AG04449 (cell line): ENCODE measurements at regions not wholly inside any gene's neighbourhood (a gene's known extent, or its start where the extent isn't known, plus 50 kb on each side); places are given as distances from the start of the nearest gene placed in this dataset.

Source experiments
- CTCF ChIA-PET: fragments of 350-600 bp; formaldehyde crosslinking; extraction: SDS; loops from one replicate; lab custom pipeline; 2021; ENCODE audit warnings: antibody characterized with exemption; lab: Yijun Ruan, JAX
- POLR2A ChIA-PET: fragments of 400-600, 350-600 bp; formaldehyde crosslinking; extraction: SDS; loops from one replicate; lab custom pipeline; 2020; ENCODE audit warnings: antibody characterized with exemption, inconsistent platforms; lab: Yijun Ruan, JAX
- DNase-seq: peaks from one replicate; pipeline ENCODE4 v3.0.0-alpha.2; 2010; ENCODE audit warnings: low read depth, low spot score
- H3K4me3 ChIP-seq: 2 replicates; pipeline ENCODE4 v1.5.1; 2011; ENCODE audit warnings: low read depth, mild to moderate bottlenecking, control low read depth, low read length
- CTCF ChIP-seq: IDR thresholded peaks from one replicate; pipeline ENCODE4 v1.5.1; 2011; ENCODE audit warnings: mild to moderate bottlenecking, moderate library complexity, low read length, control low read depth, inconsistent platforms; ENCODE audit not compliant: insufficient read depth; ENCODE audit errors: missing control alignments

- CTCF ChIA-PET: no interaction called here
- POLR2A ChIA-PET: no interaction called here
- H3K4me3 ChIP-seq: no peak overlapping the region
- DNase-seq: no peak
- no peak for TF ChIP-seq CTCF
These were observed 977.8 kb downstream of the TBC1D22A start for GRCh38 chr22:47740109-47740805.

- CTCF ChIA-PET: no interaction called here
- POLR2A ChIA-PET: no interaction called here
- no peak for TF ChIP-seq CTCF
- H3K4me3 ChIP-seq: no peak overlapping the region
- no peak for DNase-seq
These were observed 977.0 kb downstream of the TBC1D22A start for GRCh38 chr22:47739291-47740015.

- POLR2A ChIA-PET: no interaction called here
- CTCF ChIA-PET: no interaction called here
- H3K4me3 ChIP-seq: no peak overlapping the region
- DNase-seq: no peak
- no peak for TF ChIP-seq CTCF
These were observed 976.1 kb downstream of the TBC1D22A start for GRCh38 chr22:47738472-47739013.

GRCh38 chr22:47736186-47737034, 974.0 kb downstream of the TBC1D22A start:
- CTCF ChIA-PET: no interaction called here
- TF ChIP-seq CTCF: no peak
- DNase-seq: no peak
- H3K4me3 ChIP-seq: no peak overlapping the region
- POLR2A ChIA-PET: no interaction called here

- no peak for TF ChIP-seq CTCF
- ChIA-PET CTCF (no interaction called here), POLR2A (no interaction called here)
- DNase-seq: no peak
- no peak overlapping the region for H3K4me3 ChIP-seq
These were observed 972.1 kb downstream of the TBC1D22A start for GRCh38 chr22:47734511-47734910.
